Esophagus muscularis mucosa (tissue), 4 donors: ENCODE measurements at regions not wholly inside any gene's neighbourhood (a gene's known extent, or its start where the extent isn't known, plus 50 kb on each side); places are given as distances from the start of the nearest gene placed in this dataset.

ENCODE experiments used
- CTCF ChIP-seq, 3 experiments: fragments of 200-600 bp in 2 of 3; fragments of 450-650 bp in 1 of 3; sonication (generic) in 2 of 3; IDR thresholded peaks; one replicate each; pipeline ENCODE4 v1.5.1; 2017 to 2019; ENCODE audit warnings: antibody characterized with exemption in 3 of 3, mild to moderate bottlenecking in 2 of 3, moderate library complexity in 1 of 3
- EP300 ChIP-seq: sonication (generic); formaldehyde crosslinking; IDR thresholded peaks from one replicate; pipeline ENCODE4 v1.6.1; 2017; ENCODE audit warnings: antibody characterized with exemption
- POLR2A ChIP-seq: fragments of 450-650 bp; IDR thresholded peaks from one replicate; pipeline ENCODE4 v1.6.1; 2017; ENCODE audit warnings: antibody characterized with exemption, moderate library complexity, mild to moderate bottlenecking, low read depth
- POLR2AphosphoS5 ChIP-seq, 2 donors: sonication (generic); formaldehyde crosslinking; IDR thresholded peaks; one replicate each; pipeline ENCODE4 v1.6.1; 2017; ENCODE audit warnings: antibody characterized with exemption in 2 of 2

GRCh38 chr10:30704026-30704600 is 74.6 kb upstream of the LYZL2 start:
- TF ChIP-seq CTCF (IDR thresholded peaks at IDR 0.05) = no peak
- no peak for TF ChIP-seq EP300
- TF ChIP-seq POLR2A = no peak
- no peak for TF ChIP-seq POLR2AphosphoS5 (IDR thresholded peaks at IDR 0.05)
